Adrenal gland (tissue), 9 donors: ENCODE measurements at regions not wholly inside any gene's neighbourhood (a gene's known extent, or its start where the extent isn't known, plus 50 kb on each side); places are given as distances from the start of the nearest gene placed in this dataset.

Experiments
- DNase-seq, 7 donors: peaks; one replicate each; pipeline ENCODE4 v3.0.0-alpha.2; 2019 to 2020
- H3K27ac ChIP-seq, 5 donors: fragments of 200-600 bp; sonication (generic) in 4 of 5; 1 replicate in 3 of 5; 2 replicates in 2 of 5; pipeline versions ENCODE4 v1.5.1 to v1.8.0; 2016 to 2020; ENCODE audit warnings: mild to moderate bottlenecking in 1 of 5
- H3K27me3 ChIP-seq: fragments of 200-600 bp; 2 replicates; pipeline ENCODE4 v1.8.0; 2021
- H3K36me3 ChIP-seq, 2 donors: fragments of 200-600 bp; replicated peaks in 1 of 2; 1 replicate in 1 of 2; 2 replicates in 1 of 2; pipeline versions ENCODE4 v1.5.1 to v1.8.0; 2018 to 2022
- H3K4me1 ChIP-seq, 2 donors: fragments of 200-600 bp; replicated peaks in 1 of 2; 1 replicate in 1 of 2; 2 replicates in 1 of 2; pipeline versions ENCODE4 v1.5.1 to v1.8.0; 2018 to 2021
- H3K4me3 ChIP-seq, 4 donors: fragments of 200-600 bp; sonication (generic) in 3 of 4; one replicate each; pipeline ENCODE4 v1.5.1; 2016 to 2018
- H3K9me3 ChIP-seq, 3 donors: fragments of 200-600 bp; sonication (generic) in 1 of 3; replicated peaks in 1 of 3; 1 replicate in 2 of 3; 2 replicates in 1 of 3; pipeline versions ENCODE4 v1.5.1 to v1.8.0; 2016 to 2021
- CTCF ChIP-seq, 6 experiments: fragments of 450-650 bp in 4 of 6; fragments of 200-600 bp in 2 of 6; sonication (generic) in 1 of 6; IDR thresholded peaks; 1 replicate in 5 of 6; 2 replicates in 1 of 6; pipeline versions ENCODE4 v1.5.1 to v1.8.0; 2016 to 2021; ENCODE audit warnings: antibody characterized with exemption in 6 of 6, mild to moderate bottlenecking in 2 of 6, moderate library complexity in 1 of 6
- POLR2A ChIP-seq, 2 donors: fragments of 450-650 bp; IDR thresholded peaks; one replicate each; pipeline ENCODE4 v1.6.1; 2017; ENCODE audit warnings: antibody characterized with exemption in 2 of 2, mild to moderate bottlenecking in 2 of 2, moderate library complexity in 1 of 2
- WGBS, 4 donors: extraction: QIAGEN DNeasy Blood & Tissue Kit in 2 of 4; methylation state at CpG; one replicate each; pipeline versions ENCODE4 v1.1.5 to v1.1.7; 2013 to 2017; 5-methylcytosine and 5-hydroxymethylcytosine counted together
- intact Hi-C, 2 donors: fragments of 100-400 bp; cut with DNase I; formaldehyde crosslinking; loops; one replicate each; pipeline versions ENCODE4 v1.14.1 to v1.15.0; 2022 to 2023
- donor health status: healthy with polysubstance abuse.
- donor health status: Bipolar disorder and iron deficiency.
- donor health status: DM: yes; HTN: yes; CAD: no.
- donor health status: DM: no; HTN: no; CAD: no.
- donor health status: DM: no; HTN: no; CAD: no.

GRCh38 chr12:124380796-124381455 is 86.0 kb downstream of the RFLNA start:
- Histone ChIP-seq H3K9me3 (no peaks in the 10 kb centered on the region), H3K36me3 (peaks cover 0 to 76% of the 10 kb centered on the region in 2 donors), H3K27ac (peak overlapping the region; percentile 83 to 99 (median 93)), H3K4me1 (peaks cover 34 to 60% of the 10 kb centered on the region in 2 donors), H3K27me3 (no peaks in the 10 kb centered on the region), H3K4me3 (no peak overlapping the region)
- TF ChIP-seq CTCF (IDR thresholded peaks at IDR 0.05) (no peak), POLR2A (IDR thresholded peaks at IDR 0.05) (no peak)
- DNase-seq: no peak
- WGBS, 4 donors: 42 to 49% (median 45%) methylated on average over 5 to 8 of the region's 8 CpGs
- intact Hi-C loops: no loop called here

- Histone ChIP-seq H3K9me3 (no peaks in the 10 kb centered on the region), H3K27ac (peak overlapping the region; percentile 83 to 99 (median 93)), H3K27me3 (no peaks in the 10 kb centered on the region), H3K4me3 (no peak overlapping the region), H3K4me1 (peaks cover 34 to 59% of the 10 kb centered on the region in 2 donors), H3K36me3 (peaks cover 0 to 75% of the 10 kb centered on the region in 2 donors)
- peak; percentile 69 to 90 (median 82) for DNase-seq
- intact Hi-C loops: loop anchor here (10.0 kb wide), 1 partner anchor 385 kb away; no protein-coding TSS in a partner anchor
- 12 to 21% (median 16%) methylated on average over 5 to 31 of the region's 31 CpGs for WGBS, 4 donors
- peak; percentile 39 to 74 (median 55) for TF ChIP-seq CTCF (IDR thresholded peaks at IDR 0.05)
- peak; percentile 32 for TF ChIP-seq POLR2A (IDR thresholded peaks at IDR 0.05)
Measured at GRCh38 chr12:124379938-124380754, 85.3 kb downstream of the RFLNA start.

GRCh38 chr12:124379379-124379937 is 84.6 kb downstream of the RFLNA start:
- TF ChIP-seq POLR2A (IDR thresholded peaks at IDR 0.05) (no peak), CTCF (IDR thresholded peaks at IDR 0.05) (no peak)
- Histone ChIP-seq H3K4me1 (peaks cover 39 to 65% of the 10 kb centered on the region in 2 donors), H3K9me3 (no peaks in the 10 kb centered on the region), H3K36me3 (peaks cover 0 to 75% of the 10 kb centered on the region in 2 donors), H3K4me3 (no peak overlapping the region), H3K27ac (peak overlapping the region; percentile 83 to 99 (median 93)), H3K27me3 (no peaks in the 10 kb centered on the region)
- no peak for DNase-seq
- intact Hi-C loops: loop anchor here (10.0 kb wide), 1 partner anchor 385 kb away; no protein-coding TSS in a partner anchor
- 56 to 80% (median 62%) methylated on average over 10 to 17 of the region's 17 CpGs for WGBS, 4 donors

GRCh38 chr12:124378926-124379325 is 84.0 kb downstream of the RFLNA start:
- TF ChIP-seq CTCF (IDR thresholded peaks at IDR 0.05) (no peak), POLR2A (IDR thresholded peaks at IDR 0.05) (no peak)
- intact Hi-C loops: loop anchor here (10.0 kb wide), 1 partner anchor 386 kb away; no protein-coding TSS in a partner anchor
- Histone ChIP-seq H3K27me3 (no peaks in the 10 kb centered on the region), H3K36me3 (peaks cover 0 to 75% of the 10 kb centered on the region in 2 donors), H3K27ac (peak overlapping the region in 4 of 5 donors; percentile 89 to 99 (median 94)), H3K9me3 (no peaks in the 10 kb centered on the region), H3K4me1 (peaks cover 44 to 65% of the 10 kb centered on the region in 2 donors), H3K4me3 (no peak overlapping the region)
- WGBS, 4 donors: 55 to 84% (median 76%) methylated on average over 7 to 13 of the region's 13 CpGs
- no peak for DNase-seq
